H1 (cell line): ENCODE measurements at regions not wholly inside any gene's neighbourhood (a gene's known extent, or its start where the extent isn't known, plus 50 kb on each side); places are given as distances from the start of the nearest gene placed in this dataset.

Experiments used
- CTCF ChIA-PET: fragments of 300-600 bp; sonication (Branson Sonifier 250); formaldehyde crosslinking; loops from one replicate; lab custom pipeline; 2021; ENCODE audit not compliant: partially characterized antibody; lab: Charles Lee
- POLR2A ChIA-PET: fragments of 300-600 bp; sonication (Branson Sonifier 250); formaldehyde crosslinking; loops from one replicate; lab custom pipeline; 2021; ENCODE audit warnings: inconsistent platforms; ENCODE audit not compliant: partially characterized antibody; lab: Charles Lee
- DNase-seq, 2 experiments: peaks; one replicate each; pipeline versions ENCODE4 v3.0.0 to v3.0.0-alpha.2; 2010 to 2022; ENCODE audit warnings: low spot score in 2 of 2, low read depth in 1 of 2, mixed read lengths in 1 of 2
- FAIRE-seq: peaks from 2 replicates; lab custom pipeline; 2011; peaks lifted over from hg19 to GRCh38; lab: Jason Lieb, UNC
- H2AFZ ChIP-seq: 2 replicates; pipeline ENCODE4 v1.8.1; 2012; ENCODE audit warnings: low read length, inconsistent platforms
- H2AK5ac ChIP-seq: 2 replicates; pipeline ENCODE4 v1.6.1; 2013; ENCODE audit warnings: low read depth, low read length
- H2BK120ac ChIP-seq: replicated peaks from 2 replicates; pipeline ENCODE3; 2013; ENCODE audit warnings: low read depth, low read length, inconsistent platforms
- H2BK12ac ChIP-seq: 2 replicates; pipeline ENCODE4 v1.6.1; 2013; ENCODE audit warnings: low read depth, low read length
- H2BK15ac ChIP-seq: 2 replicates; pipeline ENCODE4 v1.6.1; 2013; ENCODE audit warnings: low read length
- H2BK20ac ChIP-seq: 2 replicates; pipeline ENCODE4 v1.6.1; 2013; ENCODE audit warnings: low read length
- H2BK5ac ChIP-seq: 2 replicates; pipeline ENCODE4 v1.6.1; 2013; ENCODE audit warnings: low read depth, low read length
- H3K14ac ChIP-seq: 2 replicates; pipeline ENCODE4 v1.6.1; 2013; ENCODE audit warnings: inconsistent platforms; ENCODE audit not compliant: insufficient read length
- H3K18ac ChIP-seq: 2 replicates; pipeline ENCODE4 v1.6.1; 2013; ENCODE audit warnings: low read length; ENCODE audit errors: extremely low read depth
- H3K23ac ChIP-seq: 2 replicates; pipeline ENCODE4 v1.6.1; 2013; ENCODE audit warnings: inconsistent platforms; ENCODE audit not compliant: insufficient read length
- H3K23me2 ChIP-seq: 2 replicates; pipeline ENCODE4 v1.6.1; 2013; ENCODE audit warnings: low read depth, low read length
- H3K27ac ChIP-seq: 2 replicates; pipeline ENCODE4 v1.6.1; 2011; ENCODE audit warnings: low read depth, low read length, inconsistent platforms
- H3K27me3 ChIP-seq, 4 experiments: replicated peaks in 1 of 4; 1 replicate in 1 of 4; 2 replicates in 3 of 4; pipeline versions ENCODE4 v1.6.1 to v1.8.1; 2011 to 2013; ENCODE audit warnings: low read length in 3 of 4, mild to moderate bottlenecking in 3 of 4, inconsistent platforms in 2 of 4, mixed read lengths in 2 of 4, moderate library complexity in 1 of 4; ENCODE audit not compliant: control insufficient read depth in 3 of 4, insufficient read depth in 3 of 4; ENCODE audit errors: extremely low read depth in 1 of 4
- H3K36me3 ChIP-seq, 4 experiments: 2 replicates each; pipeline versions ENCODE4 v1.6.1 to v1.8.1; 2011 to 2013; ENCODE audit warnings: mild to moderate bottlenecking in 4 of 4, low read length in 3 of 4, moderate library complexity in 2 of 4, control low read depth in 1 of 4, inconsistent platforms in 1 of 4; ENCODE audit not compliant: insufficient read depth in 4 of 4, control insufficient read depth in 2 of 4
- H3K4ac ChIP-seq: replicated peaks from 2 replicates; pipeline ENCODE3; 2013; ENCODE audit warnings: low read length, low read depth, mixed read lengths, inconsistent platforms; ENCODE audit not compliant: insufficient read length
- H3K4me1 ChIP-seq, 4 experiments: replicated peaks in 1 of 4; 1 replicate in 1 of 4; 2 replicates in 3 of 4; pipeline versions ENCODE4 v1.6.1 to v1.8.1; 2011 to 2013; ENCODE audit warnings: low read length in 3 of 4, inconsistent platforms in 2 of 4, mixed read lengths in 1 of 4; ENCODE audit not compliant: insufficient read depth in 4 of 4, control insufficient read depth in 3 of 4
- H3K4me2 ChIP-seq, 2 experiments: 2 replicates each; pipeline versions ENCODE4 v1.6.1 to v1.8.1; 2011 to 2013; ENCODE audit warnings: low read depth in 2 of 2, low read length in 2 of 2, control low read depth in 1 of 2, inconsistent platforms in 1 of 2, mild to moderate bottlenecking in 1 of 2; ENCODE audit not compliant: insufficient read depth in 1 of 2
- H3K4me3 ChIP-seq, 4 experiments: fragments of 200-600, 300-600 bp in 1 of 4; sonication (generic), shearing (Covaris generic), sonication (Bioruptor Twin) in 1 of 4; 2 replicates each; pipeline versions ENCODE4 v1.5.1 to v1.8.1; 2011 to 2016; ENCODE audit warnings: low read length in 4 of 4, low read depth in 3 of 4, control low read depth in 2 of 4, inconsistent platforms in 2 of 4, mild to moderate bottlenecking in 2 of 4, mixed read lengths in 1 of 4, moderate library complexity in 1 of 4; ENCODE audit not compliant: insufficient read depth in 2 of 4; ENCODE audit errors: extremely low read depth in 1 of 4
- H3K56ac ChIP-seq: replicated peaks from 2 replicates; pipeline ENCODE3; 2013; ENCODE audit warnings: low read depth, mild to moderate bottlenecking, mixed read lengths, low read length, inconsistent platforms; ENCODE audit not compliant: insufficient read length
- H3K79me1 ChIP-seq: 2 replicates; pipeline ENCODE4 v1.6.1; 2013; ENCODE audit warnings: low read depth, low read length, control low read depth
- H3K79me2 ChIP-seq, 2 experiments: 2 replicates each; pipeline versions ENCODE4 v1.6.1 to v1.8.1; 2012 to 2013; ENCODE audit warnings: low read length in 2 of 2, mild to moderate bottlenecking in 2 of 2, inconsistent platforms in 1 of 2; ENCODE audit not compliant: insufficient read depth in 2 of 2, control insufficient read depth in 1 of 2
- H3K9ac ChIP-seq, 4 experiments: replicated peaks in 1 of 4; 1 replicate in 1 of 4; 2 replicates in 3 of 4; pipeline versions ENCODE4 v1.6.1 to v1.8.1; 2011 to 2013; ENCODE audit warnings: low read depth in 3 of 4, low read length in 3 of 4, control low read depth in 2 of 4, mild to moderate bottlenecking in 2 of 4, moderate library complexity in 2 of 4, inconsistent platforms in 1 of 4; ENCODE audit errors: extremely low read depth in 1 of 4
- H3K9me3 ChIP-seq, 2 experiments: 2 replicates each; pipeline versions ENCODE4 v1.6.1 to v1.8.1; 2012 to 2013; ENCODE audit warnings: mild to moderate bottlenecking in 2 of 2, moderate library complexity in 2 of 2, control low read depth in 1 of 2, inconsistent platforms in 1 of 2, low read depth in 1 of 2, low read length in 1 of 2, mixed read lengths in 1 of 2; ENCODE audit not compliant: insufficient read depth in 2 of 2
- H4K20me1 ChIP-seq, 2 experiments: replicated peaks in 1 of 2; 2 replicates each; pipeline versions ENCODE3 to v1.8.1; 2011 to 2013; ENCODE audit warnings: inconsistent platforms in 2 of 2, low read length in 2 of 2, mild to moderate bottlenecking in 1 of 2; ENCODE audit not compliant: insufficient read depth in 2 of 2, control insufficient read depth in 1 of 2
- H4K5ac ChIP-seq: 2 replicates; pipeline ENCODE4 v1.6.1; 2013; ENCODE audit warnings: low read length, low read depth, mixed read lengths, inconsistent platforms; ENCODE audit not compliant: insufficient read length
- H4K8ac ChIP-seq: 2 replicates; pipeline ENCODE4 v1.8.0; 2013; ENCODE audit warnings: mild to moderate bottlenecking, moderate library complexity, low read length, inconsistent platforms; ENCODE audit not compliant: insufficient read depth; ENCODE audit errors: extremely low read depth
- H4K91ac ChIP-seq: replicated peaks from 2 replicates; pipeline ENCODE3; 2013; ENCODE audit warnings: low read length, mixed read lengths, inconsistent platforms; ENCODE audit not compliant: insufficient read length
- EGR1 ChIP-seq: IDR thresholded peaks from 2 replicates; pipeline ENCODE4 v1.6.1; 2011; ENCODE audit warnings: low read depth, low read length, borderline replicate concordance
- GTF2F1 ChIP-seq: IDR thresholded peaks from 2 replicates; pipeline ENCODE4 v1.6.1; 2012; ENCODE audit warnings: low read depth, low read length, improper control_type of control experiment, borderline replicate concordance
- HDAC2 ChIP-seq, 2 experiments: fragments of 300-600 bp in 1 of 2; sonication (generic) in 1 of 2; IDR thresholded peaks; 2 replicates each; pipeline ENCODE4 v1.6.1; 2011 to 2012; ENCODE audit warnings: low read depth in 2 of 2, low read length in 2 of 2, mild to moderate bottlenecking in 2 of 2, moderate library complexity in 2 of 2, borderline replicate concordance in 1 of 2, inconsistent platforms in 1 of 2
- SIN3A ChIP-seq, 2 experiments: IDR thresholded peaks in 1 of 2; conservative IDR thresholded peaks in 1 of 2; 2 replicates each; pipeline ENCODE4 v1.6.1; 2011 to 2012; ENCODE audit warnings: low read length in 2 of 2, improper control_type of control experiment in 1 of 2, low read depth in 1 of 2, mild to moderate bottlenecking in 1 of 2
- SP2 ChIP-seq: IDR thresholded peaks from 2 replicates; pipeline ENCODE4 v1.6.1; 2012; ENCODE audit warnings: mild to moderate bottlenecking, low read length, inconsistent platforms
- WGBS, 2 experiments: shearing (Covaris generic) in 1 of 2; methylation state at CpG; one replicate each; pipeline versions ENCODE4 v1.1.6 to v1.1.7; 2013 to 2015; ENCODE audit warnings: low lambda C conversion rate in 2 of 2, mixed read lengths in 2 of 2, inconsistent platforms in 1 of 2, low coverage in 1 of 2, missing lambda C conversion rate in 1 of 2; ENCODE audit not compliant: insufficient replicate concordance in 2 of 2, insufficient coverage in 1 of 2, insufficient read length in 1 of 2; ENCODE audit errors: extremely low coverage in 1 of 2, missing lambda C conversion rate in 1 of 2; 5-methylcytosine and 5-hydroxymethylcytosine counted together

DNA sequence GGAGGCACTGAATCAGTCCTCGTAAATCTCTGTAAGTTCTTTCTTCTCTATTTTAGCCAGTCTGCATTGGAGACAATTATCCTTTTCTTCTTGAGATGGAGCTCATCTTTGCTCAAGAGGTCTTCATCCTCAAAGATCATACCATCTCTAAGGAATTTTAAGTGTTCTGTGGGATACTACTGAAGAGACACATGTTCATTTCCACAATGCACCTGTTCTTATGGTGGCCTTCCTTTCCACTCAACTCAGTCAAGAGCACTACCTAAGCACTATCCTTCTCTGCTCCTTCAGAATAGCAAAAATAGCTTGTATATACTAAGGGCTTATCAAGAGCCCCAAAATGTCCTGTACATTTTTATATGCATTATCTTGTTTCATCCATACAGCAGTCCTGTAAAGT is 214.0 kb downstream of the KLF5 start:
- no peaks in the 10 kb centered on the region for H3K79me1 ChIP-seq
- H4K91ac ChIP-seq, result no peak overlapping the region
- H3K36me3 ChIP-seq, result no peaks in the 10 kb centered on the region
- H3K9me3 ChIP-seq, result no peaks in the 10 kb centered on the region
- H3K9ac ChIP-seq, result no peak overlapping the region
- no peak overlapping the region for H2BK5ac ChIP-seq
- CTCF ChIA-PET, result interaction anchor here (2.0 kb wide), 1 partner anchor 13 kb away, joined by 8 read pairs; no protein-coding TSS in a partner anchor
- H3K56ac ChIP-seq, result no peak overlapping the region
- no peak overlapping the region for H2AFZ ChIP-seq
- DNase-seq (no peak), FAIRE-seq (no peak)
- no peak overlapping the region for H3K4me2 ChIP-seq
- H3K23me2 ChIP-seq, result no peaks in the 10 kb centered on the region; the same call in 1 of the 2 replicates
- no peak overlapping the region for H2BK15ac ChIP-seq
- no peak overlapping the region for H2BK120ac ChIP-seq
- H2BK20ac ChIP-seq, result no peak overlapping the region
- H3K27ac ChIP-seq, result no peak overlapping the region
- H3K4me3 ChIP-seq, result no peak overlapping the region
- no peak overlapping the region for H3K18ac ChIP-seq
- no peaks in the 10 kb centered on the region for H4K20me1 ChIP-seq
- POLR2A ChIA-PET, result no interaction called here
- H3K4me1 ChIP-seq, result no peaks in the 10 kb centered on the region; a peak in 1 of 7 replicates
- WGBS, 2 experiments, result 79% methylated on average over 1 of the region's 1 CpG; no CpG with 5 or more reads in 1 of the 2 experiments
- H2AK5ac ChIP-seq, result no peak overlapping the region
- H3K23ac ChIP-seq, result no peak overlapping the region
- no peaks in the 10 kb centered on the region for H3K79me2 ChIP-seq
- no peak overlapping the region for H4K5ac ChIP-seq
- H2BK12ac ChIP-seq, result no peak overlapping the region
- H3K27me3 ChIP-seq, result no peaks in the 10 kb centered on the region
- no peak overlapping the region for H3K4ac ChIP-seq
- H3K14ac ChIP-seq, result no peak overlapping the region
- no peak overlapping the region for H4K8ac ChIP-seq
- no peak for TF ChIP-seq SP2
- TF ChIP-seq GTF2F1, result no peak
- no peak for TF ChIP-seq SIN3A (conservative IDR thresholded peaks at IDR 0.05 in 1 of 2, IDR thresholded peaks at IDR 0.05 in 1 of 2; ENCODE audit: low read depth in 1 of 2, low read length in 2 of 2)
- no peak for TF ChIP-seq HDAC2 (IDR thresholded peaks at IDR 0.05; ENCODE audit: borderline replicate concordance in 1 of 2, low read depth in 2 of 2, low read length in 2 of 2)
- no peak for TF ChIP-seq EGR1
